ENCODE measurements at regions not wholly inside any gene's neighbourhood (a gene's known extent, or its start where the extent isn't known, plus 50 kb on each side); places are given as distances from the start of the nearest gene placed in this dataset.

GRCh38 chr17:63029541-63029940 is 63.5 kb downstream of the TANC2 start:
- TF ChIP-seq TARDBP (IDR thresholded peaks at IDR 0.05) (no peak), L3MBTL2 (conservative IDR thresholded peaks at IDR 0.05) (no peak), SP1 (IDR thresholded peaks at IDR 0.05) (no peak), ARNT (IDR thresholded peaks at IDR 0.05) (no peak), ZNF384 (IDR thresholded peaks at IDR 0.05) (no peak), FOXK2 (IDR thresholded peaks at IDR 0.05) (no peak), NFRKB (IDR thresholded peaks at IDR 0.05) (no peak), BHLHE40 (IDR thresholded peaks at IDR 0.05; ENCODE audit: borderline replicate concordance) (no peak), FOXM1 (IDR thresholded peaks at IDR 0.05; ENCODE audit: borderline replicate concordance) (no peak), HDGF (IDR thresholded peaks at IDR 0.05; ENCODE audit: borderline replicate concordance) (no peak), FOXA1 (IDR thresholded peaks at IDR 0.05) (no peak), LEF1 (IDR thresholded peaks at IDR 0.05; ENCODE audit: borderline replicate concordance) (no peak)

All from HEK293T (cell line).